Rectal smooth muscle tissue (tissue), 1 donor: ENCODE measurements at regions not wholly inside any gene's neighbourhood (a gene's known extent, or its start where the extent isn't known, plus 50 kb on each side); places are given as distances from the start of the nearest gene placed in this dataset.

Experiments used
- H3K27ac ChIP-seq: one replicate; pipeline ENCODE4 v1.7.0; 2013; ENCODE audit warnings: low read depth, low read length, inconsistent platforms
- H3K27me3 ChIP-seq: one replicate; pipeline ENCODE4 v1.7.0; 2013; ENCODE audit warnings: low read length; ENCODE audit not compliant: control insufficient read depth, insufficient read depth
- H3K36me3 ChIP-seq: one replicate; pipeline ENCODE4 v1.7.0; 2013; ENCODE audit warnings: low read length; ENCODE audit not compliant: control insufficient read depth, insufficient read depth
- H3K4me1 ChIP-seq: one replicate; pipeline ENCODE4 v1.7.0; 2013; ENCODE audit warnings: low read length; ENCODE audit not compliant: control insufficient read depth, insufficient read depth
- H3K4me3 ChIP-seq: one replicate; pipeline ENCODE4 v1.7.0; 2013; ENCODE audit warnings: low read length
- H3K9ac ChIP-seq: one replicate; pipeline ENCODE4 v1.7.0; 2013; ENCODE audit warnings: low read length

DNA sequence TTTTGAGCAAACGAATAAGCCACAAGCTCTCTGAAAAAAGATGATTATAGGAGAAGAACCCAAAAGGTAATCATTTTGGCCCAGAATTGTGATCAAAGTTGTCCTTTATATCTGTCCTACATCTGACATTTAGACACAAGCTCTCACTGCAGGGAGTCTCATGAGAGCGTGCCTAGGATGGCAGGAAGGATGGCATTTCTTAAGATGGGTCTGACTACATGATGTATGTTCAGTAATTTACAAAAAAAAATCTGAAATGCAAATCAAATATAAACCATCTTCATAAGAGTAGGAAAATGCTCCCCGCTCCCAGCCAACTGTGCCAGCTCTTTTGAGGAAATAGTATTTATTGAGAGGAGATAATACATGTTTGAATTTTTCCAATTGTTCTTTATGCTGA lies 81.0 kb upstream of the MBNL2 start:
- H3K4me3 ChIP-seq: no peak overlapping the region
- H3K4me1 ChIP-seq: peaks cover 7% of the 10 kb centered on the region
- no peaks in the 10 kb centered on the region for H3K27me3 ChIP-seq
- no peak overlapping the region for H3K9ac ChIP-seq
- H3K27ac ChIP-seq: no peak overlapping the region
- H3K36me3 ChIP-seq: no peaks in the 10 kb centered on the region

DNA sequence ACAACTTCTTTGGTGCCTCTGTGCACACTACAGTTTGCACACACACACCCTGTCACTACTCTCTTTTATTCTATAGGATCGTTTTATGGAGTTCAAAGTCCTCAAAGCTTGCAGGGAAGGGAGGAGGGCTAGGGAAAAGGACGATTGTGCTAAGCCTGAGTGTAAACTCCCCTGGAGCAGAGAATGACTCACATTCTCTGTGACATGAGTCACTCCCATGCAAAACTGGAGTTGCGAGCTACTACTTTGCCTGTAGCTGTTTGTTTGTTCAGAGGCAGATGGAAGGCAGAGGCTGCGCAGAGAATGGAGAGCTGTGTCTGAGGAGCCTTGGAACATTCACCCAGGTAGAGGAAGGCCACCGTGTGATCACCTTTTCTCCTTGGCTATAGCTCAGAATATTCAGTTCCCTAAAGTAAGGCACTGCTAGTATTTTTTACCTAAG lies 80.5 kb upstream of the MBNL2 start:
- H3K27ac ChIP-seq: peak overlapping the region; percentile 23
- H3K9ac ChIP-seq: no peak overlapping the region
- peak overlapping the region; percentile 37 for H3K4me3 ChIP-seq
- no peaks in the 10 kb centered on the region for H3K36me3 ChIP-seq
- H3K27me3 ChIP-seq: no peaks in the 10 kb centered on the region
- peaks cover 7% of the 10 kb centered on the region for H3K4me1 ChIP-seq

DNA sequence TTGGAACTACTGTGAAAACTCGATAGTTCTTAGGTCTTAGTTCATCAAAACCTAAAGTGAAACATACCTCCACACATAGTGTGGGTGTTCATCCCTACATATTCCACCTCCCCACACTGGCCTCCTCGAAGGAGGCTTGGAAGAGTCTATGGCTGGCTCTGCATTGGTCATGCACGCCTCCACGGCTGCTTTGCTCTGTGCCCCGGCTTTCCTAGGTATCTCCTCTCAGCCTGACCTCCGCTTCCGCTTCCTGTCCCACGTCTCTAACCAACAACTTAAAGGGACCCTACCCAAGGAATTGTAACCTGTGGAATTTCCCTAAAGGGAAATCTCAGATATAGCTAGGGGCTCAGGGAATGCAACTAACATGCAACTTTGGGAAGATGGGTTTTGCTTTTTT lies 79.7 kb upstream of the MBNL2 start:
- peak overlapping the region; percentile 19 for H3K4me3 ChIP-seq
- H3K36me3 ChIP-seq: no peaks in the 10 kb centered on the region
- peaks cover 7% of the 10 kb centered on the region for H3K4me1 ChIP-seq
- no peaks in the 10 kb centered on the region for H3K27me3 ChIP-seq
- H3K9ac ChIP-seq: no peak overlapping the region
- H3K27ac ChIP-seq: no peak overlapping the region

DNA sequence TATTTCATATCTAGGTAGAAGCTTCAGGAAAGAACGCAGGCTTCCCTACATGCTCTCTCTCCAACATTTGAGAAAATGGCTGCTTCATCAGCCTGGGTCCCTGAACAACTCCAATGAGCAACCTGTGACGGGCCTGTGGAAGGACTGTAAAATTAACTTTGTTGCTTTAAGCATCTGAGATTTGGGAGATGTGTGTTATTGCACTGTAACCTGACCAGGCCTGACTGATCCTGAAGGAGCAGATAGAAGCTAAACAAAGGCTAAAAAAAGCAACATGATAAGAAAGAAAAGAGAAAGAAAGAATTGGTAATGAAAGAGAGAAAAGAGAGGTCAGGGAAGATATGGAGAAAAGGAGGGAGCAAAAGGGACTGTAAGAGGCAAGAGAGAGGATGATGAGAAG lies 77.1 kb upstream of the MBNL2 start:
- Histone ChIP-seq H3K27me3 (no peaks in the 10 kb centered on the region), H3K36me3 (no peaks in the 10 kb centered on the region), H3K4me1 (peaks cover 7% of the 10 kb centered on the region)

DNA sequence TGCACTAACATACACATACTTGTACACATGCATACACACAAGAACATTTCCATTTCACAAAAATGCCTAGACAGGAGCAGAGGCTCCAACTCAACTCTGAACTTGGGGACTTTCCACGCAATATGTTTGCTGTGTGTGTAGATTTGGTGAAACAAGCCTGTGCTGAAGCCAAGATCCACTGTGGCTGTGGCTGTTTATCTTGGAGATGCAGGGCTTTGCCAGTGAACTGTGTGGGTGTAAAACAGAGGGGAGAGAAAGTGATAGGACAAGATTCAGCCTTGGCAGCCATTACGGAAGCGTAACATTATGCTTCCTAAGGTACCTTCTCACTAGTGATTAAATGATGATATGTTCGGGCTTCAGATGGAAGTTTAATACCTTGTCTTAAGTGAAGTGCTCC lies 73.2 kb upstream of the MBNL2 start:
- no peak overlapping the region for H3K27ac ChIP-seq
- H3K27me3 ChIP-seq: no peaks in the 10 kb centered on the region
- H3K4me1 ChIP-seq: no peaks in the 10 kb centered on the region
- no peaks in the 10 kb centered on the region for H3K36me3 ChIP-seq
- H3K9ac ChIP-seq: no peak overlapping the region
- no peak overlapping the region for H3K4me3 ChIP-seq

More for the DNA sequence above, 77.1 kb upstream of the MBNL2 start:
- no peak overlapping the region for H3K4me3 ChIP-seq
- no peak overlapping the region for H3K27ac ChIP-seq
- no peak overlapping the region for H3K9ac ChIP-seq

DNA sequence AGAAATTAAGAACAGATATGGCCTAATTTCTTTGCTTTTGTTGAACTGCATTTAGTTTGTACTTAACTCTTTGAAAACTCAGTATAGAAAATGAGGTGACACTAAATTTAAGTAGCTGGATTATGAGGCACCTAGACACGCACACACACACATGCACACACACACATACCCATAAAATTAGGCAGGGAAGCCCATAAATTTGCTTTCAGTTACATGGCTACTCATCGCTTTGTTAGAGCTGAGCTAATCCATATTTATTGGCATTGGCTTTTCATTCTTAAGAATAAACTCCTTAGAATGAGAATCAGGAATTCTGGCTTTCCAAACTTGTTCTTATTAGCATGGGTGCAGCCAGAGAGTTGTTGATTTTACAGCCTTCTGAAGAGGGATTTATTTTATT lies 61.7 kb upstream of the MBNL2 start:
- no peaks in the 10 kb centered on the region for H3K36me3 ChIP-seq
- H3K4me1 ChIP-seq: no peaks in the 10 kb centered on the region
- no peak overlapping the region for H3K27ac ChIP-seq
- no peak overlapping the region for H3K4me3 ChIP-seq
- no peak overlapping the region for H3K9ac ChIP-seq
- H3K27me3 ChIP-seq: no peaks in the 10 kb centered on the region

DNA sequence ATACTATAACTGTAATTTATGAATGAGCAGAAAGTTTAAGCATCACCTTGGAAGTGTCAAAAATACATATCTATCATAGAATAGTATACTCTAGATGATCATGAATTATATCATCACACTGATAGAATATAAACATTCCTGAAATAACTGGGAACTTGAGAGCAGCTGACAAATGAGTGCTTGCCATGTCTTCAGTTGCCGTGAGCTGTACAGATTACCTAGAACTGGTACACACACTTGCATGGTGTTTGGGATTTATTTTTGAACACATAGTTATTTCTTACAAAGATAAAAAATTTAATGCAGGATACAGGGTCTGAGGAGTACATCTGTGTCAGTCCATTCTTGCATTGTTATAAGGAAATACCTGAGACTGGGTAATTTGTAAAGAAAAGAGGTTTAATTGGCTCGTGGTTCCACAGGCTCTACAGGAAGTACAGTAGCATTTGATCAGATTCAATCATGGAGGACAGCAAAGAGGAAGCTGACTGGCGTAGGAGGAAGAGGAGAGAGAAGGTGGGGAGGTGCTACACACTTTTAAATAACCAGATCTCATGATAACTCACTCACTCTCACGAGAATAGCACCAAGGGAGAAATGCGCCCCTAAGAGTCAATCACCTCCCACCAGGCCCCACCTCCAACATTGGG lies 60.4 kb upstream of the MBNL2 start:
- no peaks in the 10 kb centered on the region for H3K4me1 ChIP-seq
- H3K36me3 ChIP-seq: no peaks in the 10 kb centered on the region
- no peak overlapping the region for H3K9ac ChIP-seq
- H3K27ac ChIP-seq: no peak overlapping the region
- no peak overlapping the region for H3K4me3 ChIP-seq
- no peaks in the 10 kb centered on the region for H3K27me3 ChIP-seq

DNA sequence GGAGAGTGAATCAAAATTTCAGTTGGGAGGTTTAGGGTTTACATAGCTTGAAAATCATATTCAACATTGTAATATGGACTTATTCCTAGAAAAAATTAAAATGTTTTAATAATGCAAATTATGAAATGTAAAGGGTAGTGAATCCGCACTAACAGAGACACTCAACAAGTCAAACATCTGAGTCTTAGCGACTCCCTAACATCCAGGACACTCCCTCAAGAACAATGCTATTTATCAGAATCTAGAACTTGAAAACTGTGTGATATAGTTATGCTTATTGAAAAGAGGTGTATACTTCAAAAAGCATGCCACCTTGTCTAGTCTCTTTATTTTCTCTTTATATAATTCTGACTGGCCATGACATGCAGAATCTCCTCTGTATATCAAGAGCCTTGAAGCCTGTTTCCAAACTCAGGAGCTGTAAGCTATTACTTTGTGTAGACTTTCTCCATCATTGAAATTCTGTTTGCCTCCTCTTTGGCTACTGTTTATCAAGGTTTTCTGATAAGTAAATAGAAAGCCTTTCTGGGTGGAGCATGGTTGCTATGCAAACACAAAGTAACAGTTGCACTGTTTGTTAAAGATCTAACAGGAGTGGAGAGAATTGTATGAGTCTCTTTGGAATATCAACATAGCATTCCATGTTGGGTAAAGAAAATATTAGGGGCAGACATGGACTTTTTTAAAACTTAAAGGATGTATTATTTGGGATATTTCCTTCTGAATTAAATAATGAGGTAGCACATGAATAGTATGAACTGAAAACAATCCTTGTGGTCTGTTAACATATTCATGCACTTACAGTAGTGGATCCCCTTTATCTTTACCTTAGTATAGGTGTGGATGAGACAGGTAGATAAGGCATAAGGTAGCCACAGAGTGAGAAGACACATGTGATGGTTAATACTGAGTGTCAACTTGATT lies 56.4 kb upstream of the MBNL2 start:
- no peak overlapping the region for H3K27ac ChIP-seq
- no peak overlapping the region for H3K9ac ChIP-seq
- H3K4me3 ChIP-seq: no peak overlapping the region
- no peaks in the 10 kb centered on the region for H3K27me3 ChIP-seq
- no peaks in the 10 kb centered on the region for H3K36me3 ChIP-seq
- no peaks in the 10 kb centered on the region for H3K4me1 ChIP-seq

DNA sequence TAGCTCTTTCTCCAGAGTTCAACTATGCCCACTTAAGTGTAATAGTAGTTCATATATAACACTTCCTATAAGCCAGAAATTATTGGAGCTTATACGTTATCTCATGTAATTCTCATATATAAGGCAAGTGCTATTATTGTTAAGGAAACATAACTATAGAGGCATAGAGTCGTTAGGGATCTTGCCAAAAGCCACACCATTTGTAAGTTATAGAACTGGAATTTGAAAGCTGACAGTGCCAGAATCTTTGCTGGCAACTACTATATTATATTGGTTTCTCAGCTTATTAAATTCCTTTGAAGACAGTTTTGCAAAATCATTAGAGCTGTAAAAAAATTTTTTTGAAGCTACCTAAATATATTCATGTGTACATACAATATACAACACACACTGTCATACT lies 51.0 kb upstream of the MBNL2 start:
- H3K9ac ChIP-seq: no peak overlapping the region
- no peak overlapping the region for H3K4me3 ChIP-seq
- no peaks in the 10 kb centered on the region for H3K27me3 ChIP-seq
- H3K27ac ChIP-seq: no peak overlapping the region
- H3K36me3 ChIP-seq: no peaks in the 10 kb centered on the region
- no peaks in the 10 kb centered on the region for H3K4me1 ChIP-seq
